ENCODE measurements at regions not wholly inside any gene's neighbourhood (a gene's known extent, or its start where the extent isn't known, plus 50 kb on each side); places are given as distances from the start of the nearest gene placed in this dataset.

DNA sequence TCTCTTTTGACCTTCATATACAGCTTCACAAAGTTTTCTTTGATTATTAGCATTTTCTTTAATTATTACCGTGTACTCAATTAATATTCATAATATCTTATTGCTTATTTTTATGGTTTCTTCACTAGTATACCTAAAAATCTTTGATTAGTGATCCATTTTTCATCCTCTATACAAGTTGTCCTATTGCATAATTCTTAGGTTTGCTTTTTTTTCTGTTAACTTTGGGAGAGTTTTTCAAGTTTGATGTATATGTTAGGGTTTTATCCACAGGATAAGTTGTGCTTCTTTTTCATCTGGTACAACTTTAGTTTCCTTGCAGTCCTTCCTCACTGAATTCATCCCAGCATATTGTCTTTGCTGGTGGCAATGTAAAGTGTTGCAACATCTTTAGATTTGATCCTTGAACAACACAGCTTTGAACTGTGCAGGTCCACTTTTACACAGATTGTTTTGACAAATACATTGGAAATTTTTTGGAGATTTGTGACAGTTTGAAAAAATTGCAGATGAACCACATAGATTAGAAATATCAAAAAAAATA, 88.6 kb upstream of the NAV3 start:
- DNase-seq (ENCODE audit: low read depth in 2 of 2) = no peak
- H3K4me3 ChIP-seq (replicated peaks in 1 of 2; ENCODE audit: low read depth in 2 of 2, low read length in 2 of 2) = no peak overlapping the region
- TF ChIP-seq, protein P1, sequence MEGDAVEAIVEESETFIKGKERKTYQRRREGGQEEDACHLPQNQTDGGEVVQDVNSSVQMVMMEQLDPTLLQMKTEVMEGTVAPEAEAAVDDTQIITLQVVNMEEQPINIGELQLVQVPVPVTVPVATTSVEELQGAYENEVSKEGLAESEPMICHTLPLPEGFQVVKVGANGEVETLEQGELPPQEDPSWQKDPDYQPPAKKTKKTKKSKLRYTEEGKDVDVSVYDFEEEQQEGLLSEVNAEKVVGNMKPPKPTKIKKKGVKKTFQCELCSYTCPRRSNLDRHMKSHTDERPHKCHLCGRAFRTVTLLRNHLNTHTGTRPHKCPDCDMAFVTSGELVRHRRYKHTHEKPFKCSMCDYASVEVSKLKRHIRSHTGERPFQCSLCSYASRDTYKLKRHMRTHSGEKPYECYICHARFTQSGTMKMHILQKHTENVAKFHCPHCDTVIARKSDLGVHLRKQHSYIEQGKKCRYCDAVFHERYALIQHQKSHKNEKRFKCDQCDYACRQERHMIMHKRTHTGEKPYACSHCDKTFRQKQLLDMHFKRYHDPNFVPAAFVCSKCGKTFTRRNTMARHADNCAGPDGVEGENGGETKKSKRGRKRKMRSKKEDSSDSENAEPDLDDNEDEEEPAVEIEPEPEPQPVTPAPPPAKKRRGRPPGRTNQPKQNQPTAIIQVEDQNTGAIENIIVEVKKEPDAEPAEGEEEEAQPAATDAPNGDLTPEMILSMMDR (IDR thresholded peaks at IDR 0.05; ENCODE audit: low read depth, low read length) = no peak

GRCh38 chr12:77736219-77736965, 94.3 kb upstream of the NAV3 start:
- DNase-seq (ENCODE audit: low read depth in 2 of 2) = no peak
- TF ChIP-seq, protein P1 (IDR thresholded peaks at IDR 0.05; ENCODE audit: low read depth, low read length) = no peak

DNA sequence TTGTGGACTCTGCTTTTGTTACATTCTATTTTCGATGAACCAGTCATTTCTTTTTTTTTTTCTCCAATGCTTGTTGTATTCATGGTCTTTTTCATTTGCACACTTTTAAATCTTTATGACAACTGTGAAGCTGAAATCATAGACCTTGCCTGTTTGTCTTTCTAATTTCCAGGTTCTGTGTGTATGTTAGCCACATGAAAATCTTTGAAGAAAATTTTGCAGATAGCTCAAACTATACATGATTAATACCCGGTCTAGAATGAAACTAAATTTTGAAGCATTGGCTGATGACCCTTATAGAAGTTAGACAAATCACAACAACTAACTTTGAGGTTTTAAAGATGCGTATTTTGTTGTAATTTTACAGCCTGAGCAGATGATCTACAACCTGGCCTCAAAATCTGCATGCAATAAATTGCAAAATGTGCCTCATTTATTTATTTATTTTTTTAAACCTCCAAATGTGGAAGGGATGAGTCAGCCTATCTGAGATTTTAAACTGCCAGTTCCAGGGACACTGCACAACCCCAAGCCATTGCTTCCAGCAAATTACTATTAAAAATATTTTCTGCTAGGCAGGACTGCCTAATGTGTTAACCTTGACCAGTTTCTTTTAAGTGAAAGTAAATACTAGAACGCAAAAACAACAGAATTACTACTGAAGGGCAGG, 96.3 kb upstream of the NAV3 start:
- no peak overlapping the region for H3K4me3 ChIP-seq (replicated peaks in 1 of 2; ENCODE audit: low read depth in 2 of 2, low read length in 2 of 2)
- DNase-seq (ENCODE audit: low read depth in 2 of 2) = peak; percentile 33 to 45
- TF ChIP-seq, protein P1 (IDR thresholded peaks at IDR 0.05; ENCODE audit: low read depth, low read length) = no peak

More at GRCh38 chr12:77736219-77736965, 94.3 kb upstream of the NAV3 start:
- H3K4me3 ChIP-seq (replicated peaks in 1 of 2; ENCODE audit: low read depth in 2 of 2, low read length in 2 of 2) = no peak overlapping the region

DNA sequence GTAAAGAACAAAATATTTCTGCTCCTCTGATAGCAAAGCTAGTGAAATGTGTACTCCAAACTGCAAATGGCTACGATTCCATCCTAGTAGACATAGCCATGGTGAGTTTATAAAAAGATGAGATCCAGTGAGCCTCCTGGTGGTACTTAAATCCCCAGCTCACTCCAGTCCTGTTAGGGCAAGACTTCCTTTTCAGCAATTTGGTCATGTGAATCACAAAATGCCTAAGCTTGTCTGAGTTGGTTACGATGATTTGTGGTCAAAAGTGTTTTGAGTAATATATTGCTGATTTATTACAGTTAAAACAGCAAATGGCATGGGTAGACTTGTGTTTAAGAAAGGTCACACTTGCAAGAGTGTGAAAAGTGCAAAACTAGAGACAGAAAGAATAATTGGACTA, 102.7 kb upstream of the NAV3 start:
- TF ChIP-seq, protein P1 (IDR thresholded peaks at IDR 0.05; ENCODE audit: low read depth, low read length) = no peak
- no peak for DNase-seq (ENCODE audit: low read depth in 2 of 2)
- no peak overlapping the region for H3K4me3 ChIP-seq (replicated peaks in 1 of 2; ENCODE audit: low read depth in 2 of 2, low read length in 2 of 2)

- H3K4me3 ChIP-seq (replicated peaks in 1 of 2; ENCODE audit: low read depth in 2 of 2, low read length in 2 of 2) = no peak overlapping the region
- DNase-seq (ENCODE audit: low read depth in 2 of 2) = no peak
- TF ChIP-seq, protein P1 (IDR thresholded peaks at IDR 0.05; ENCODE audit: low read depth, low read length) = no peak
Observed at GRCh38 chr12:77727442-77728001, 103.2 kb upstream of the NAV3 start.

DNA sequence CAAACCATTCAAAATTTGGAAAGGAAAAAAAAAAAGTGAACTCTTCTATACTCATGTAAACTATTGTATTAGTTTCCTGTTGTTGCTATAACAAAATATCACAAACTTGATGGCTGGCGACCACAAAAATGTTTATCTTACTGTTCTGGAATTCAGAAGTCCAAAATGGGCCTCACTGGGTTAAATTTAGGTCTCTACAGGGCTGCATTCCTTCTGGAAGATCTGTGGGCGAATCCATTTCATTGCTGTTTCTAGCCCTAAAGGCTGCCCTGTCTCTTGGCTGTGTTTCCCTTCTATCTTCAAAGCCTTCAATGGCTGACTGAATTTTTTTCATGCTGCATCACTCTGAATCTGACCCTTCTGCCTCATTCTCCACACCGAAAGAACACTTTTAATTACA, 105.1 kb upstream of the NAV3 start:
- no peak overlapping the region for H3K4me3 ChIP-seq (replicated peaks in 1 of 2; ENCODE audit: low read depth in 2 of 2, low read length in 2 of 2)
- TF ChIP-seq, protein P1 (IDR thresholded peaks at IDR 0.05; ENCODE audit: low read depth, low read length) = no peak
- DNase-seq (ENCODE audit: low read depth in 2 of 2) = peak; percentile 53 to 60
